CD14-positive monocyte (primary cell): ENCODE measurements at regions not wholly inside any gene's neighbourhood (a gene's known extent, or its start where the extent isn't known, plus 50 kb on each side); places are given as distances from the start of the nearest gene placed in this dataset.

Experiments used
- DNase-seq, 3 donors: peaks; one replicate each; pipeline ENCODE4 v3.0.0-alpha.2; 2011 to 2022
- H2AFZ ChIP-seq: 2 replicates; pipeline ENCODE4 v1.6.0; 2012; ENCODE audit warnings: mild to moderate bottlenecking, low read depth, low read length, inconsistent platforms; ENCODE audit not compliant: insufficient read depth, poor library complexity, severe bottlenecking
- H3K27ac ChIP-seq, 2 donors: 1 replicate in 1 of 2; 2 replicates in 1 of 2; pipeline ENCODE4 v1.5.1; 2012 to 2013; ENCODE audit warnings: low read length in 2 of 2, control low read depth in 1 of 2, inconsistent platforms in 1 of 2, low read depth in 1 of 2, mild to moderate bottlenecking in 1 of 2
- H3K27me3 ChIP-seq, 2 donors: one replicate each; pipeline versions ENCODE4 v1.6.0 to v1.6.1; 2011 to 2013; ENCODE audit warnings: low read length in 2 of 2; ENCODE audit not compliant: control insufficient read depth in 2 of 2, insufficient read depth in 2 of 2
- H3K36me3 ChIP-seq, 2 donors: replicated peaks in 1 of 2; 1 replicate in 1 of 2; 2 replicates in 1 of 2; pipeline versions ENCODE4 v1.5.1 to v1.6.1; 2012 to 2013; ENCODE audit warnings: low read length in 2 of 2, control low read depth in 1 of 2, inconsistent platforms in 1 of 2, mild to moderate bottlenecking in 1 of 2; ENCODE audit not compliant: insufficient read depth in 2 of 2, control insufficient read depth in 1 of 2
- H3K4me1 ChIP-seq, 2 donors: 1 replicate in 1 of 2; 2 replicates in 1 of 2; pipeline versions ENCODE4 v1.5.1 to v1.6.1; 2012 to 2013; ENCODE audit warnings: low read length in 2 of 2, control low read depth in 1 of 2, inconsistent platforms in 1 of 2, mild to moderate bottlenecking in 1 of 2, moderate library complexity in 1 of 2; ENCODE audit not compliant: insufficient read depth in 2 of 2, control insufficient read depth in 1 of 2
- H3K4me2 ChIP-seq: replicated peaks from 2 replicates; pipeline ENCODE3; 2012; ENCODE audit warnings: low read length, moderate library complexity, mild to moderate bottlenecking; ENCODE audit not compliant: poor library complexity, severe bottlenecking; ENCODE audit errors: extremely low read depth
- H3K4me3 ChIP-seq, 3 experiments: fragments of 200-600 bp in 1 of 3; sonication (generic) in 1 of 3; replicated peaks in 1 of 3; 1 replicate in 2 of 3; 2 replicates in 1 of 3; pipeline ENCODE4 v1.5.1; 2011 to 2013; ENCODE audit warnings: low read length in 3 of 3, mild to moderate bottlenecking in 3 of 3, control low read depth in 2 of 3, low read depth in 2 of 3, inconsistent platforms in 1 of 3, moderate library complexity in 1 of 3
- H3K79me2 ChIP-seq: 2 replicates; pipeline ENCODE4 v1.6.0; 2012; ENCODE audit warnings: mild to moderate bottlenecking, control low read depth, inconsistent platforms, low read length, moderate library complexity; ENCODE audit not compliant: insufficient read depth
- H3K9ac ChIP-seq: 2 replicates; pipeline ENCODE4 v1.6.0; 2017; ENCODE audit warnings: low read length, mild to moderate bottlenecking; ENCODE audit not compliant: insufficient read depth, poor library complexity, severe bottlenecking
- H3K9me3 ChIP-seq, 2 donors: replicated peaks in 1 of 2; 1 replicate in 1 of 2; 2 replicates in 1 of 2; pipeline versions ENCODE4 v1.5.1 to v1.6.1; 2012 to 2013; ENCODE audit warnings: low read length in 2 of 2, control low read depth in 1 of 2; ENCODE audit not compliant: control insufficient read depth in 1 of 2, insufficient read depth in 1 of 2
- H4K20me1 ChIP-seq: 2 replicates; pipeline ENCODE4 v1.6.0; 2012; ENCODE audit warnings: mild to moderate bottlenecking, low read length, control low read depth, moderate library complexity; ENCODE audit not compliant: insufficient read depth
- H3K27ac Mint-ChIP-seq, 7 donors: one replicate each; pipeline ENCODE4 v1.8.0; 2020; ENCODE audit warnings: mild to moderate bottlenecking in 7 of 7, mixed read lengths in 7 of 7, moderate library complexity in 6 of 7, inconsistent platforms in 2 of 7
- H3K27me3 Mint-ChIP-seq, 3 donors: one replicate each; pipeline ENCODE4 v1.8.0; 2021 to 2022; ENCODE audit warnings: low read depth in 3 of 3, mild to moderate bottlenecking in 3 of 3, mixed read lengths in 3 of 3, moderate library complexity in 3 of 3, inconsistent platforms in 1 of 3
- H3K36me3 Mint-ChIP-seq, 2 donors: one replicate each; pipeline ENCODE4 v1.8.0; 2020; ENCODE audit warnings: mixed read lengths in 2 of 2, inconsistent platforms in 1 of 2, mild to moderate bottlenecking in 1 of 2
- H3K4me1 Mint-ChIP-seq: one replicate; pipeline ENCODE4 v1.8.0; 2020; ENCODE audit warnings: mild to moderate bottlenecking, mixed read lengths
- H3K4me3 Mint-ChIP-seq, 2 donors: one replicate each; pipeline ENCODE4 v1.8.0; 2020; ENCODE audit warnings: mild to moderate bottlenecking in 2 of 2, mixed read lengths in 2 of 2, moderate library complexity in 1 of 2
- H3K9me3 Mint-ChIP-seq, 7 donors: one replicate each; pipeline ENCODE4 v1.8.0; 2020 to 2022; ENCODE audit warnings: mixed read lengths in 7 of 7, mild to moderate bottlenecking in 6 of 7, moderate library complexity in 6 of 7, inconsistent platforms in 2 of 7
- WGBS: methylation state at CpG from one replicate; pipeline ENCODE4 v1.1.5; 2013; ENCODE audit warnings: missing lambda C conversion rate; ENCODE audit not compliant: insufficient coverage; 5-methylcytosine and 5-hydroxymethylcytosine counted together
- intact Hi-C, 2 donors: fragments of 100-400 bp; cut with micrococcal nuclease; formaldehyde crosslinking; loops; one replicate each; pipeline versions ENCODE4 v1.15.0 to v1.15.1; 2023
- TF ChIP-seq, protein P1 (sequence below): fragments of 200-600 bp; IDR thresholded peaks from one replicate; pipeline ENCODE4 v1.8.0; 2022; ENCODE audit warnings: antibody characterized with exemption, mild to moderate bottlenecking

DNA sequence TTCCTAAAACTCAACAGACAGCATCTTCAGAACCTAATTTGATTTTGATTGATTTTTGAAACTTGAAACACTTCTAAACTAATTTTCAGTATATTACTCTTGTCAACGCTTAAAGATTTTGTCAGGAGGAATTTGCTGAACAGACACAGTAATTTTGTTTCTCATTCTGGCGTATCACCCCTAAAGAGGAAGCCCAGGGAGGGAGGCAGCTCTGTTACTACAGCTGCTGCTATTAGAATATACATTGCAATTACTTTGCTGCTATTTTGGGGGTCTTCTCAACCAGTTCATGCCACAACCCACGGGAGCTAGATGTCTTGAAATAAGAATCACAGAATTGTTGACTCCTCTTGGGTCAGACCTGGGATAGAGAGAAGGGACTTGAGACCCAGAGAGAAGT, 122.6 kb downstream of the TLR4 start:
- DNase-seq: peak; percentile 23 to 48 (median 33)
- H3K27me3 Mint-ChIP-seq: peaks cover 0 to 10% (median 2%) of the 10 kb centered on the region in 3 donors
- Histone ChIP-seq H3K27ac (peak overlapping the region; percentile 36 to 78), H3K4me3 (peak overlapping the region in 1 of 3 experiments; percentile 53), H2AFZ (no peak overlapping the region), H3K9ac (no peak overlapping the region), H3K4me2 (peak overlapping the region; percentile 57), H3K36me3 (no peaks in the 10 kb centered on the region), H3K9me3 (no peaks in the 10 kb centered on the region), H3K4me1 (peaks cover 33 to 48% of the 10 kb centered on the region in 2 donors), H3K79me2 (no peaks in the 10 kb centered on the region), H4K20me1 (no peaks in the 10 kb centered on the region), H3K27me3 (no peaks in the 10 kb centered on the region)
- H3K9me3 Mint-ChIP-seq: peaks cover 0 to 2% (median 0%) of the 10 kb centered on the region in 7 donors
- TF ChIP-seq, protein P1, sequence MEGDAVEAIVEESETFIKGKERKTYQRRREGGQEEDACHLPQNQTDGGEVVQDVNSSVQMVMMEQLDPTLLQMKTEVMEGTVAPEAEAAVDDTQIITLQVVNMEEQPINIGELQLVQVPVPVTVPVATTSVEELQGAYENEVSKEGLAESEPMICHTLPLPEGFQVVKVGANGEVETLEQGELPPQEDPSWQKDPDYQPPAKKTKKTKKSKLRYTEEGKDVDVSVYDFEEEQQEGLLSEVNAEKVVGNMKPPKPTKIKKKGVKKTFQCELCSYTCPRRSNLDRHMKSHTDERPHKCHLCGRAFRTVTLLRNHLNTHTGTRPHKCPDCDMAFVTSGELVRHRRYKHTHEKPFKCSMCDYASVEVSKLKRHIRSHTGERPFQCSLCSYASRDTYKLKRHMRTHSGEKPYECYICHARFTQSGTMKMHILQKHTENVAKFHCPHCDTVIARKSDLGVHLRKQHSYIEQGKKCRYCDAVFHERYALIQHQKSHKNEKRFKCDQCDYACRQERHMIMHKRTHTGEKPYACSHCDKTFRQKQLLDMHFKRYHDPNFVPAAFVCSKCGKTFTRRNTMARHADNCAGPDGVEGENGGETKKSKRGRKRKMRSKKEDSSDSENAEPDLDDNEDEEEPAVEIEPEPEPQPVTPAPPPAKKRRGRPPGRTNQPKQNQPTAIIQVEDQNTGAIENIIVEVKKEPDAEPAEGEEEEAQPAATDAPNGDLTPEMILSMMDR: no peak
- H3K4me1 Mint-ChIP-seq: peaks cover 50% of the 10 kb centered on the region
- intact Hi-C loops: loop anchor here in 1 of 2 donors (10.0 kb wide), 1 partner anchor 102 kb away; no protein-coding TSS in a partner anchor
- 0% methylated on average over 1 of the region's 3 CpGs for WGBS
- H3K4me3 Mint-ChIP-seq: peak overlapping the region in 1 of 2 donors; percentile 54
- peak overlapping the region; percentile 79 to 91 (median 88) for H3K27ac Mint-ChIP-seq
- H3K36me3 Mint-ChIP-seq: no peaks in the 10 kb centered on the region

DNA sequence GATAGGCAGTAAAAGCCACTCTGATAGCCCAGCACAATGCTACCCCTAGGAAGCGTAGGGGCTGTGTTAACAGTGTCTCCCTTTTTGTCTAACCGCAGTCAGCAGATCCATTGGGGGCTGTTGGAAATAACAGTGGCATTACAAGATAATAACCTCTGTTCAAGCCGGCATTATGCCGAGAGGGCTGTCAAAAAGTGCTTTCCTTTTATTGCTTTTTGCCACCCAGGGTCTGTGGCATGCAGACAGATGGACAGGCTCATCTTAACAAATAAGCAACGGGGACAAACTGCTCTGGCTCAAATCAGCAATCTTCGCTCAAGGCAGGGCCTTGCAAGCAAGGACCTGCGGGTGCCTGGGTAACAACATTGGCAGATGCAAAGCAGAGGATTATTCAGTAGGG, 123.3 kb downstream of the TLR4 start:
- Histone ChIP-seq H3K4me2 (no peak overlapping the region), H3K9me3 (no peaks in the 10 kb centered on the region), H4K20me1 (no peaks in the 10 kb centered on the region), H3K27me3 (no peaks in the 10 kb centered on the region), H3K79me2 (no peaks in the 10 kb centered on the region), H3K27ac (peak overlapping the region in 1 of 2 donors; percentile 78), H3K4me3 (peak overlapping the region in 1 of 3 experiments; percentile 53), H3K4me1 (peaks cover 33 to 42% of the 10 kb centered on the region in 2 donors), H3K36me3 (no peaks in the 10 kb centered on the region), H3K9ac (no peak overlapping the region), H2AFZ (no peak overlapping the region)
- H3K27me3 Mint-ChIP-seq: peaks cover 0 to 10% (median 2%) of the 10 kb centered on the region in 3 donors
- H3K27ac Mint-ChIP-seq: peak overlapping the region in 2 of 7 donors; percentile 38 to 91
- intact Hi-C loops: loop anchor here in 1 of 2 donors (10.0 kb wide), 1 partner anchor 103 kb away; no protein-coding TSS in a partner anchor
- no peaks in the 10 kb centered on the region for H3K36me3 Mint-ChIP-seq
- no peak overlapping the region for H3K4me3 Mint-ChIP-seq
- TF ChIP-seq, protein P1: no peak
- H3K4me1 Mint-ChIP-seq: peaks cover 45% of the 10 kb centered on the region
- DNase-seq: no peak
- H3K9me3 Mint-ChIP-seq: peaks cover 0 to 2% (median 0%) of the 10 kb centered on the region in 7 donors
- WGBS: 96% methylated on average over 4 of the region's 7 CpGs
